ENCODE measurements at regions not wholly inside any gene's neighbourhood (a gene's known extent, or its start where the extent isn't known, plus 50 kb on each side); places are given as distances from the start of the nearest gene placed in this dataset.
"Not testable (repeated sequence)": the region's sequence is repeated elsewhere in the genome, so short reads cannot be mapped to it uniquely, and the experiment has no call there.

DNA sequence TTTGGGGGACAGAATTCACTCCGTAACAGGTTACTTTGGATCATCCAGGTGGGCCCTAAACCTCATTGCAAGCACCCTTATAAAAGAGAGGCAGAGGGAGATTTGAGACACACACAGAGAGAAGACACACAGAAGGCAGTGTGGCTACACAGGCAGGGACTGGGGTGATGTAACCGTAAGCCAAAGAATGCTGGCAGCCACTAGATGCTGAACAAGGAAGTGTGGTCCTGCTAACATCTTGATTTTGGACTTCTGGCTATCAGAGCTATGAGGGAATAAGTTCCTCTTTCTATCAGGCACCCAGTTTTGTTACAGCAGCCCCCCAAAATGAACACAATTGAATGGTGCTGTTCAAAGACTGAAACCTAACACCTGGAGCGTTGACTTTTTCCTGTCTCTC is 191.3 kb upstream of the MYLIP start (continued):
- TF ChIP-seq TCF7L2 (IDR thresholded peaks at IDR 0.05; ENCODE audit: borderline replicate concordance, extremely low read depth, insufficient read depth, insufficient read length) = no peak
- TF ChIP-seq, protein P1, sequence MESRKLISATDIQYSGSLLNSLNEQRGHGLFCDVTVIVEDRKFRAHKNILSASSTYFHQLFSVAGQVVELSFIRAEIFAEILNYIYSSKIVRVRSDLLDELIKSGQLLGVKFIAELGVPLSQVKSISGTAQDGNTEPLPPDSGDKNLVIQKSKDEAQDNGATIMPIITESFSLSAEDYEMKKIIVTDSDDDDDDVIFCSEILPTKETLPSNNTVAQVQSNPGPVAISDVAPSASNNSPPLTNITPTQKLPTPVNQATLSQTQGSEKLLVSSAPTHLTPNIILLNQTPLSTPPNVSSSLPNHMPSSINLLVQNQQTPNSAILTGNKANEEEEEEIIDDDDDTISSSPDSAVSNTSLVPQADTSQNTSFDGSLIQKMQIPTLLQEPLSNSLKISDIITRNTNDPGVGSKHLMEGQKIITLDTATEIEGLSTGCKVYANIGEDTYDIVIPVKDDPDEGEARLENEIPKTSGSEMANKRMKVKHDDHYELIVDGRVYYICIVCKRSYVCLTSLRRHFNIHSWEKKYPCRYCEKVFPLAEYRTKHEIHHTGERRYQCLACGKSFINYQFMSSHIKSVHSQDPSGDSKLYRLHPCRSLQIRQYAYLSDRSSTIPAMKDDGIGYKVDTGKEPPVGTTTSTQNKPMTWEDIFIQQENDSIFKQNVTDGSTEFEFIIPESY (IDR thresholded peaks at IDR 0.05; ENCODE audit: extremely low read depth, insufficient replicate concordance, low read length) = no peak

DNA sequence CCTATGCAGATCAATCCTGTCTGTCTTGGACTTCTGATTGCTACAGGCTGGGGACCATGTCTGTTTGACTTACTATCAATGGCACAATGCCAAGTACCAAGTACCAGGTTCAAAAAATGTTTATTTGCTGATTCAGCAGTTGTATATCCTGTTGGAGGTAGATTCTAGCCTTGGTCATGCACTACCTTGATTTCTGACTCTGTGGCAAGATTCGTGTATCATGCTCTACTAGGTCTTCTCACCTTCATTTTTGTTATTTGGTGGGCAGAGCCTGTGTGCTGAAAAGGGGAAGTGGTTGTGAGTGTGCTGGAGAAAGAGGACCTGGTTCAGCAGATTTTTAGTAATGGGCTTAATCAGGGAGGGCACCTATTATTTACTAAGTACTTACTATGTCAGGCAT is 192.4 kb upstream of the MYLIP start:
- ChIA-PET RAD21 (ENCODE audit: low non-redundant PET in 1 of 2, low total read pairs in 2 of 2, uncharacterized antibody in 2 of 2, unreplicated experiment in 2 of 2) (no interaction called here), CTCF (no interaction called here)

DNA sequence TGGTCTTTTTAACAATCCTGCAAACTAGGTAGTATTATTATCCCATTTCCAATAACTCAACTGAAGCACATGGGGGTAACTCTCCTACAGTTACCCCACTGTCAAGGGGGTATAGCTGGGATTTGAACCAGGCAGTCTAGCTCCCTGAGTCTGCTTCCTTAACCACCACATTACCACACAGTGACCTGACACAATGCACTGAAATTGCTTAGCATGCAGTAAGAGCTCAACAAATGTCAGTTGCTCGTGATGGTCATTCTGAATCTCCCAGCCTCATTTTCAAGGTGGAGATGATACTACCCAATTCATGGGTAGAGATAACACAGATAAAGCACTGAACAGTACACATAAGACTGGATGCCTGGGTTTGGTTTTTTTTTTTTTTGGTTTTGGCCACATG is 193.2 kb upstream of the MYLIP start:
- ATAC-seq = no peak
- Histone ChIP-seq H2AFZ (ENCODE audit: low read depth, low read length, poor library complexity, severe bottlenecking) (no peak overlapping the region), H3K27ac (ENCODE audit: low read depth, low read length) (no peak overlapping the region), H3K9me3 (ENCODE audit: control insufficient read depth in 1 of 2, insufficient read depth in 1 of 2, low read depth in 1 of 2, low read length in 2 of 2) (no peaks in the 10 kb centered on the region), H3K4me1 (ENCODE audit: control insufficient read depth in 1 of 2, insufficient read depth in 2 of 2, low read length in 2 of 2) (no peaks in the 10 kb centered on the region), H3K79me2 (ENCODE audit: insufficient read depth, low read length) (no peaks in the 10 kb centered on the region), H3K27me3 (ENCODE audit: insufficient read depth, low read length) (no peaks in the 10 kb centered on the region), H3K9me2 (ENCODE audit: insufficient read depth) (no peaks in the 10 kb centered on the region), H3K4me2 (ENCODE audit: low read length) (no peak overlapping the region), H4K20me1 (ENCODE audit: insufficient read depth) (no peaks in the 10 kb centered on the region), H3K9ac (ENCODE audit: low read length) (no peak overlapping the region), H3K36me3 (ENCODE audit: control insufficient read depth in 1 of 2, insufficient read depth in 2 of 2, low read length in 2 of 2) (no peaks in the 10 kb centered on the region), H3K4me3 (replicated peaks in 1 of 2; ENCODE audit: low read depth in 1 of 2, low read length in 2 of 2) (no peak overlapping the region)
- ChIA-PET RAD21 (ENCODE audit: low non-redundant PET in 1 of 2, low total read pairs in 2 of 2, uncharacterized antibody in 2 of 2, unreplicated experiment in 2 of 2) (no interaction called here), POLR2A (no interaction called here), CTCF (no interaction called here)
- intact Hi-C loops (cut with micrococcal nuclease) = no loop called here
- no peak for DNase-seq (ENCODE audit: low read depth, low spot score)
- no peak for TF ChIP-seq CEBPB (IDR thresholded peaks at IDR 0.05; ENCODE audit: low read depth)
- no TSS peak for BruUV-seq (replicated peaks)

More for the DNA sequence above, 192.4 kb upstream of the MYLIP start:
- H3K4me1 ChIP-seq (ENCODE audit: control insufficient read depth in 1 of 2, insufficient read depth in 2 of 2, low read length in 2 of 2) = no peaks in the 10 kb centered on the region
- H3K4me3 ChIP-seq (replicated peaks in 1 of 2; ENCODE audit: low read depth in 1 of 2, low read length in 2 of 2) = no peak overlapping the region
- TF ChIP-seq EZH2phosphoT487 (IDR thresholded peaks at IDR 0.05; ENCODE audit: borderline replicate concordance) = no peak
- TF ChIP-seq ZFX (IDR thresholded peaks at IDR 0.05) = no peak
- no peaks in the 10 kb centered on the region for H3K9me3 ChIP-seq (ENCODE audit: control insufficient read depth in 1 of 2, insufficient read depth in 1 of 2, low read depth in 1 of 2, low read length in 2 of 2)
- BruUV-seq (replicated peaks) = no TSS peak
- POLR2A ChIA-PET = no interaction called here
- no peaks in the 10 kb centered on the region for H3K27me3 ChIP-seq (ENCODE audit: insufficient read depth, low read length)
- no peaks in the 10 kb centered on the region for H3K9me2 ChIP-seq (ENCODE audit: insufficient read depth)
- H3K36me3 ChIP-seq (ENCODE audit: control insufficient read depth in 1 of 2, insufficient read depth in 2 of 2, low read length in 2 of 2) = no peaks in the 10 kb centered on the region
- no peak overlapping the region for H3K27ac ChIP-seq (ENCODE audit: low read depth, low read length)
- DNase-seq (ENCODE audit: low read depth, low spot score) (no peak), ATAC-seq (no peak)
- H2AFZ ChIP-seq (ENCODE audit: low read depth, low read length, poor library complexity, severe bottlenecking) = no peak overlapping the region
- no peak overlapping the region for H3K4me2 ChIP-seq (ENCODE audit: low read length)
- no peaks in the 10 kb centered on the region for H3K79me2 ChIP-seq (ENCODE audit: insufficient read depth, low read length)
- intact Hi-C loops (cut with micrococcal nuclease) = no loop called here
- no peaks in the 10 kb centered on the region for H4K20me1 ChIP-seq (ENCODE audit: insufficient read depth)
- no peak overlapping the region for H3K9ac ChIP-seq (ENCODE audit: low read length)

DNA sequence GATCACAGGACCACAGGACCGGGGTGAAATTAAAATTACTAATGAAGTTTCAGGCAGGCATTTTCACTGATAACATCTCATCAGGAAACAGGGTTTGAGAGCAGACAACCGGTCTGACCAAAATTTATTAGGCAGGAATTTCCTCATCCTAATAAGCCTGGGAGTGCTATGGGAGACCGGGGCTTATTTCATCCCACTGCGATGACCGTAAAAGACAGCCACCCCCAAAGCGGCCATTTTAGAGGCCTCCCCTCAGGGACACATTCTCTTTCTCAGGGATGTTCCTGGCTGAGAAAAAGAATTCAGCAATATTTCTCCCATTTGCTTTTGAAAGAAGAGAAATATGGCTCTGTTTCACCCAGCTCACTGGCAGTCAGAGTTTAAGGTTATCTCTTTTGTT is 197.2 kb upstream of the MYLIP start:
- H3K27ac ChIP-seq (ENCODE audit: low read depth, low read length); H3K4me3 ChIP-seq (replicated peaks in 1 of 2; ENCODE audit: low read depth in 1 of 2, low read length in 2 of 2); POLR2A ChIA-PET; DNase-seq (ENCODE audit: low read depth, low spot score); ATAC-seq; H3K4me1 ChIP-seq (ENCODE audit: control insufficient read depth in 1 of 2, insufficient read depth in 2 of 2, low read length in 2 of 2); H3K27me3 ChIP-seq (ENCODE audit: insufficient read depth, low read length); H3K4me2 ChIP-seq (ENCODE audit: low read length); H3K36me3 ChIP-seq (ENCODE audit: control insufficient read depth in 1 of 2, insufficient read depth in 2 of 2, low read length in 2 of 2); H3K79me2 ChIP-seq (ENCODE audit: insufficient read depth, low read length); H4K20me1 ChIP-seq (ENCODE audit: insufficient read depth); intact Hi-C loops (cut with micrococcal nuclease); H3K9ac ChIP-seq (ENCODE audit: low read length); H3K9me2 ChIP-seq (ENCODE audit: insufficient read depth); H2AFZ ChIP-seq (ENCODE audit: low read depth, low read length, poor library complexity, severe bottlenecking); RAD21 ChIA-PET (ENCODE audit: low non-redundant PET in 1 of 2, low total read pairs in 2 of 2, uncharacterized antibody in 2 of 2, unreplicated experiment in 2 of 2); BruUV-seq (replicated peaks); CTCF ChIA-PET; H3K9me3 ChIP-seq (ENCODE audit: control insufficient read depth in 1 of 2, insufficient read depth in 1 of 2, low read depth in 1 of 2, low read length in 2 of 2): not testable (repeated sequence)
